Prostate gland (tissue), 2 donors: ENCODE measurements at regions not wholly inside any gene's neighbourhood (a gene's known extent, or its start where the extent isn't known, plus 50 kb on each side); places are given as distances from the start of the nearest gene placed in this dataset.

ENCODE experiments used
- DNase-seq: peaks from one replicate; pipeline ENCODE4 v3.0.0-alpha.2; 2019; ENCODE audit warnings: low spot score
- H3K27ac ChIP-seq, 2 donors: fragments of 200-600 bp; sonication (generic); 2 replicates each; pipeline ENCODE4 v1.5.1; 2017 to 2019
- H3K27me3 ChIP-seq: fragments of 200-600 bp; sonication (generic); replicated peaks from 2 replicates; pipeline ENCODE4 v1.5.1; 2019; ENCODE audit not compliant: insufficient read depth
- H3K36me3 ChIP-seq, 2 donors: fragments of 200-600 bp; sonication (generic); 1 replicate in 1 of 2; 2 replicates in 1 of 2; pipeline versions ENCODE4 v1.5.1 to v1.8.1; 2017 to 2019
- H3K4me1 ChIP-seq: fragments of 200-600 bp; sonication (generic); replicated peaks from 2 replicates; pipeline ENCODE4 v1.5.1; 2019
- H3K4me3 ChIP-seq, 2 donors: fragments of 200-600 bp; sonication (generic); 2 replicates each; pipeline ENCODE4 v1.5.1; 2017 to 2019
- H3K9me3 ChIP-seq: fragments of 200-600 bp; sonication (generic); 2 replicates; pipeline ENCODE4 v1.5.1; 2017
- CTCF ChIP-seq, 4 experiments: fragments of 200-600 bp in 2 of 4; fragments of 450-650 bp in 2 of 4; sonication (generic) in 2 of 4; IDR thresholded peaks; 1 replicate in 3 of 4; 2 replicates in 1 of 4; pipeline ENCODE4 v1.5.1; 2016 to 2019; ENCODE audit warnings: antibody characterized with exemption in 4 of 4, mild to moderate bottlenecking in 2 of 4, moderate library complexity in 2 of 4
- POLR2A ChIP-seq: fragments of 450-650 bp; IDR thresholded peaks from one replicate; pipeline ENCODE4 v1.6.1; 2016; ENCODE audit warnings: antibody characterized with exemption, mild to moderate bottlenecking
- POLR2AphosphoS5 ChIP-seq: sonication (generic); formaldehyde crosslinking; IDR thresholded peaks from one replicate; pipeline ENCODE4 v1.6.1; 2017; ENCODE audit warnings: antibody characterized with exemption
- WGBS: methylation state at CpG from one replicate; pipeline ENCODE4 v1.1.5; 2018; 5-methylcytosine and 5-hydroxymethylcytosine counted together
- intact Hi-C: fragments of 100-400 bp; cut with DNase I; formaldehyde crosslinking; loops from one replicate; pipeline ENCODE4 v1.14.2; 2022

DNA sequence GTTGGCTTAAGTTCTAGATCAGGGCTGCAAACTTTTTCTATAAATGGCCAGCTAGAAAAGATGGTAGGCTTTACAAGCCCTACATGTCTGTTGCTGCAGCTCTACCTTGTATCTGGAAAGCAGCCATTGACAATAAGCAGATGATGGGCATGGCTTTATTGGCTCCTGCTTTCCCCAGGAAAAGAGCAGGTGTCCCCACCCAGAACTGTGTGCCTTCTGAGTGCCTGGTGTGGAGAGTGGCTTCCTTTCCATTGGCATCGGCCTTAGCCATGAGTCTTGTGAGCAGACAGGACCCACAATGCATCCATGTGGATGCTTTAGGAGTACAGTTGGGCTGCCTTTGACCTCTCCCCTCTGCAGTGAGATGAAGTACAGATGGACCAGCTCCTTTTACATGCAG is 120.2 kb downstream of the CD8B2 start:
- 91% methylated on average over 1 of the region's 1 CpG for WGBS
- Histone ChIP-seq H3K27me3 (no peaks in the 10 kb centered on the region), H3K4me3 (no peak overlapping the region)

DNA sequence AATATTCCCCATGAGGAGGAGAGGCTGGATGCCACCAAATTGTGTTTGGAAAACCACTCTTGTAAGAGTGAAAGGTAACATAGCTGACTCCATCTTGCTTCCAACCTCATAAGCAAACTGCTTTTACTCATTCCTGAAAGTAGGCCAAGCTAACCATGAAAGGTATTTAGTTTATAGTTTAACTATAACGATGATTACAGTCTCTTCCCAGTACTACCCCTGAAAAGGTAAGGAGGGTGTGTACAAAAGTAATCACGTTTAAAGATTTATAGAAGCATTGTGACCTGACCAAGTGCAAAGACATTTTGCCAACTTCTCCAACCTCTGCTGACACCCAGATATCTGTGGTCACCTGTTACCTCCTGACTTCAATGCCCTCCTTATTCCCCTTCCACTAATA is 122.6 kb downstream of the CD8B2 start:
- Histone ChIP-seq H3K4me3 (no peak overlapping the region), H3K27ac (no peak overlapping the region), H3K27me3 (no peaks in the 10 kb centered on the region), H3K9me3 (no peaks in the 10 kb centered on the region), H3K4me1 (no peaks in the 10 kb centered on the region), H3K36me3 (no peaks in the 10 kb centered on the region)
- 43% methylated on average over 2 of the region's 2 CpGs for WGBS
- no peak for TF ChIP-seq POLR2AphosphoS5
- TF ChIP-seq CTCF (IDR thresholded peaks at IDR 0.05), result no peak
- no peak for TF ChIP-seq POLR2A
- DNase-seq, result no peak
- intact Hi-C loops, result no loop called here

More for the DNA sequence above, 120.2 kb downstream of the CD8B2 start:
- H3K36me3 ChIP-seq, result no peaks in the 10 kb centered on the region
- intact Hi-C loops, result no loop called here
- TF ChIP-seq POLR2A (no peak), CTCF (IDR thresholded peaks at IDR 0.05) (no peak), POLR2AphosphoS5 (no peak)
- H3K27ac ChIP-seq, result no peak overlapping the region
- DNase-seq, result no peak
- no peaks in the 10 kb centered on the region for H3K4me1 ChIP-seq
- H3K9me3 ChIP-seq, result no peaks in the 10 kb centered on the region

- Histone ChIP-seq H3K36me3 (no peaks in the 10 kb centered on the region), H3K4me3 (no peak overlapping the region), H3K9me3 (no peaks in the 10 kb centered on the region), H3K27me3 (no peaks in the 10 kb centered on the region), H3K4me1 (no peaks in the 10 kb centered on the region), H3K27ac (no peak overlapping the region)
- no peak for TF ChIP-seq POLR2A
- no peak for TF ChIP-seq POLR2AphosphoS5
- no peak for TF ChIP-seq CTCF (IDR thresholded peaks at IDR 0.05)
- WGBS, result 39% methylated on average over 5 of the region's 5 CpGs
- intact Hi-C loops, result no loop called here
- DNase-seq, result no peak
Measured at GRCh38 chr2:106614511-106615291, 127.5 kb downstream of the CD8B2 start.

GRCh38 chr2:106618614-106619013 is 131.4 kb downstream of the CD8B2 start:
- Histone ChIP-seq H3K36me3 (no peaks in the 10 kb centered on the region), H3K4me3 (no peak overlapping the region), H3K4me1 (no peaks in the 10 kb centered on the region), H3K9me3 (no peaks in the 10 kb centered on the region), H3K27me3 (no peaks in the 10 kb centered on the region), H3K27ac (no peak overlapping the region)
- 89% methylated on average over 3 of the region's 3 CpGs for WGBS
- intact Hi-C loops, result no loop called here
- TF ChIP-seq POLR2A (no peak), CTCF (IDR thresholded peaks at IDR 0.05) (no peak), POLR2AphosphoS5 (no peak)
- no peak for DNase-seq

DNA sequence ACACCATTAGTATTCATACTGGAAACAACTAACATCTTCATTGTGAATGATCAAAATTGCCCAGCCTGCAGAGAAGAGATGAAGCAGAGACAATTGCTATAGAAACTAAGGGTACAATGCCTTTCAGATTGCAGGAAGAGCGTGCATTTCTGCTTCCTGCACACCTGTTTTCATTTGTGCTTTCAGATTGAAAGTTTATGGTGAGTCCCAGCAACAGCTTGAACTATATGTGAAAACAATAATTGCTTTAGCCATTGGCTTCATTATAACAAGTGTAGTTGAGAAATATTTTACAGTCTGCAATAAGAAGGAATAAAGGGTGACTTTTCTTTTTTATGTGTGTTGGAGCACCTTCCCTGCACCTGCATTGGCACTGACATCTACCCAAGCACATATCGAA is 136.3 kb downstream of the CD8B2 start:
- Histone ChIP-seq H3K27me3 (no peaks in the 10 kb centered on the region), H3K4me3 (no peak overlapping the region), H3K27ac (no peak overlapping the region), H3K36me3 (no peaks in the 10 kb centered on the region), H3K4me1 (no peaks in the 10 kb centered on the region), H3K9me3 (no peaks in the 10 kb centered on the region)
- DNase-seq, result no peak
- TF ChIP-seq POLR2A (no peak), POLR2AphosphoS5 (no peak), CTCF (IDR thresholded peaks at IDR 0.05) (no peak)
- intact Hi-C loops, result no loop called here
- 60% methylated on average over 2 of the region's 2 CpGs for WGBS
